ENCODE measurements at regions not wholly inside any gene's neighbourhood (a gene's known extent, or its start where the extent isn't known, plus 50 kb on each side); places are given as distances from the start of the nearest gene placed in this dataset.
"Not testable (repeated sequence)": the region's sequence is repeated elsewhere in the genome, so short reads cannot be mapped to it uniquely, and the experiment has no call there.

GRCh38 chr6:27190126-27190525 lies 57.4 kb upstream of the PRSS16 start:
- DNase-seq (ENCODE audit: low spot score), result no peak

- not testable (repeated sequence) for DNase-seq (ENCODE audit: low spot score)
These were observed 53.0 kb upstream of the PRSS16 start for GRCh38 chr6:27194453-27194852.

- DNase-seq (ENCODE audit: low spot score), result not testable (repeated sequence)
These were observed 52.0 kb upstream of the PRSS16 start for GRCh38 chr6:27195547-27195946.
